Panc1 (cell line): ENCODE measurements at regions not wholly inside any gene's neighbourhood (a gene's known extent, or its start where the extent isn't known, plus 50 kb on each side); places are given as distances from the start of the nearest gene placed in this dataset.

ENCODE experiments used
- ATAC-seq: fragments of 200-7000 bp; cut with Tn5 transposase; 2 replicates; pipeline ENCODE4 v1.9.1; 2020; ENCODE audit warnings: mild to moderate bottlenecking, moderate library complexity
- BruUV-seq: library from RNA; stranded (reverse); fragments of 400-500 nt; replicated peaks from 2 replicates; lab custom pipeline; 2021; lab: Mats Ljungman, UMichigan
- CTCF ChIA-PET: fragments of 300-600 bp; sonication (Branson Sonifier 250); formaldehyde crosslinking; loops from one replicate; lab custom pipeline; 2022; ENCODE audit warnings: antibody characterized with exemption; lab: Charles Lee
- POLR2A ChIA-PET: fragments of 300-600 bp; sonication (Branson Sonifier 250); formaldehyde crosslinking; loops from one replicate; lab custom pipeline; 2022; ENCODE audit warnings: antibody characterized with exemption; lab: Charles Lee
- DNase-seq: peaks from one replicate; pipeline ENCODE4 v3.0.0-alpha.2; 2010; ENCODE audit warnings: low read depth, low spot score
- H3K27ac ChIP-seq: 2 replicates; pipeline ENCODE4 v1.5.1; 2011; ENCODE audit warnings: mild to moderate bottlenecking, low read length, inconsistent platforms
- H3K27me3 ChIP-seq: fragments of 200-500 bp; sonication (Bioruptor generic); 2 replicates; pipeline ENCODE4 v1.6.0; 2014; ENCODE audit warnings: low read length, inconsistent platforms; ENCODE audit not compliant: control insufficient read depth, insufficient read depth
- H3K36me3 ChIP-seq: fragments of 200-500 bp; sonication (Bioruptor generic); 2 replicates; pipeline ENCODE4 v1.5.1; 2014; ENCODE audit warnings: inconsistent platforms, mild to moderate bottlenecking, low read length, moderate library complexity; ENCODE audit not compliant: control insufficient read depth, insufficient read depth
- H3K4me1 ChIP-seq: 2 replicates; pipeline ENCODE4 v1.5.1; 2011; ENCODE audit warnings: inconsistent platforms, mild to moderate bottlenecking, low read length, moderate library complexity; ENCODE audit not compliant: control insufficient read depth, insufficient read depth
- H3K4me3 ChIP-seq, 2 experiments: 2 replicates each; pipeline ENCODE4 v1.5.1; 2011 to 2012; ENCODE audit warnings: low read depth in 2 of 2, low read length in 2 of 2, mild to moderate bottlenecking in 2 of 2, inconsistent platforms in 1 of 2, moderate library complexity in 1 of 2
- H3K9me3 ChIP-seq: fragments of 200-500 bp; sonication (Bioruptor generic); 2 replicates; pipeline ENCODE4 v1.5.1; 2014; ENCODE audit warnings: low read depth, mild to moderate bottlenecking, inconsistent platforms, low read length, moderate library complexity; ENCODE audit not compliant: control insufficient read depth, insufficient read depth
- CTCF ChIP-seq: fragments of 450-650 bp; IDR thresholded peaks from 2 replicates; pipeline ENCODE4 v1.5.1; 2017; ENCODE audit warnings: mild to moderate bottlenecking
- POLR2AphosphoS5 ChIP-seq: IDR thresholded peaks from 2 replicates; pipeline ENCODE4 v1.6.1; 2012; ENCODE audit warnings: mild to moderate bottlenecking, low read depth, low read length, moderate library complexity
- REST ChIP-seq, 2 experiments: IDR thresholded peaks; 2 replicates each; pipeline ENCODE4 v1.6.1; 2011 to 2012; ENCODE audit warnings: low read depth in 2 of 2, control low read depth in 1 of 2, low read length in 1 of 2, mild to moderate bottlenecking in 1 of 2, moderate library complexity in 1 of 2; ENCODE audit not compliant: insufficient read depth in 1 of 2
- SIN3A ChIP-seq: IDR thresholded peaks from 2 replicates; pipeline ENCODE4 v1.6.1; 2012; ENCODE audit warnings: low read depth, mild to moderate bottlenecking, low read length, moderate library complexity, borderline replicate concordance; ENCODE audit not compliant: insufficient read depth
- TCF7L2 ChIP-seq: IDR thresholded peaks from 2 replicates; pipeline ENCODE4 v1.6.1; 2011; ENCODE audit warnings: mild to moderate bottlenecking, low read depth, low read length, inconsistent platforms
- in situ Hi-C: cut with HindIII; loops from 2 replicates; pipeline ENCODE4 v1.10.0; 2016; ENCODE audit warnings: low sequenced_read_pairs, low pct_unique_long_range_greater_than_20kb
- intact Hi-C: fragments of 100-400 bp; cut with micrococcal nuclease; formaldehyde crosslinking; loops from one replicate; pipeline ENCODE4 v1.10.0; 2022; ENCODE audit not compliant: unreplicated experiment

GRCh38 chr3:18080198-18080689 is 337.8 kb upstream of the TBC1D5 start:
- DNase-seq (no peak), ATAC-seq (no peak)
- TF ChIP-seq CTCF (no peak), SIN3A (no peak), REST (IDR thresholded peaks at IDR 0.05; ENCODE audit: insufficient read depth in 1 of 2, low read depth in 2 of 2, low read length in 1 of 2) (no peak), POLR2AphosphoS5 (no peak), TCF7L2 (no peak)
- Histone ChIP-seq H3K4me3 (no peak overlapping the region), H3K4me1 (no peaks in the 10 kb centered on the region), H3K27ac (no peak overlapping the region), H3K36me3 (no peaks in the 10 kb centered on the region), H3K9me3 (no peaks in the 10 kb centered on the region), H3K27me3 (no peaks in the 10 kb centered on the region)
- POLR2A ChIA-PET, result no interaction called here
- intact Hi-C loops (no loop called here), in situ Hi-C loops (no loop called here)
- BruUV-seq, result no TSS peak
- CTCF ChIA-PET, result no interaction called here

GRCh38 chr3:18079739-18080138 is 337.3 kb upstream of the TBC1D5 start:
- H3K27me3 ChIP-seq, result no peaks in the 10 kb centered on the region
- no peaks in the 10 kb centered on the region for H3K36me3 ChIP-seq
- intact Hi-C loops, result no loop called here
- no peak overlapping the region for H3K27ac ChIP-seq
- DNase-seq (no peak), ATAC-seq (no peak)
- H3K4me3 ChIP-seq, result no peak overlapping the region
- no peaks in the 10 kb centered on the region for H3K9me3 ChIP-seq
- in situ Hi-C loops, result no loop called here
- POLR2A ChIA-PET, result no interaction called here
- H3K4me1 ChIP-seq, result no peaks in the 10 kb centered on the region
- TF ChIP-seq SIN3A, result no peak
- no peak for TF ChIP-seq POLR2AphosphoS5
- no peak for TF ChIP-seq REST (IDR thresholded peaks at IDR 0.05; ENCODE audit: insufficient read depth in 1 of 2, low read depth in 2 of 2, low read length in 1 of 2)
- no peak for TF ChIP-seq CTCF
- TF ChIP-seq TCF7L2, result no peak
- BruUV-seq, result no TSS peak
- CTCF ChIA-PET, result no interaction called here
